ENCODE measurements at regions not wholly inside any gene's neighbourhood (a gene's known extent, or its start where the extent isn't known, plus 50 kb on each side); places are given as distances from the start of the nearest gene placed in this dataset.
"Not testable (repeated sequence)": the region's sequence is repeated elsewhere in the genome, so short reads cannot be mapped to it uniquely, and the experiment has no call there.

- no peak for DNase-seq (ENCODE audit: low spot score)
- intact Hi-C loops (cut with DNase I): no loop called here
These were observed 99.2 kb upstream of the SCAF11 start for GRCh38 chr12:46089414-46090162.

GRCh38 chr12:46087916-46088439 lies 97.6 kb upstream of the SCAF11 start:
- intact Hi-C loops (cut with DNase I): no loop called here
- no peak for DNase-seq (ENCODE audit: low spot score)

- intact Hi-C loops (cut with DNase I): loop anchor here in 1 of 2 donors (5.0 kb wide), 1 partner anchor 407 kb away; no protein-coding TSS in a partner anchor
- DNase-seq (ENCODE audit: low spot score): no peak
These were observed 94.6 kb upstream of the SCAF11 start for GRCh38 chr12:46084666-46085631.

GRCh38 chr12:46082490-46083200 lies 92.3 kb upstream of the SCAF11 start:
- no peak for DNase-seq (ENCODE audit: low spot score)
- intact Hi-C loops (cut with DNase I): loop anchor here in 1 of 2 donors (5.0 kb wide), 1 partner anchor 410 kb away; no protein-coding TSS in a partner anchor

- intact Hi-C loops (cut with DNase I): no loop called here
- no peak for DNase-seq (ENCODE audit: low spot score)
These were observed 82.9 kb upstream of the SCAF11 start for GRCh38 chr12:46073321-46073720.

GRCh38 chr12:46071769-46072624 lies 81.6 kb upstream of the SCAF11 start:
- intact Hi-C loops (cut with DNase I): no loop called here
- DNase-seq (ENCODE audit: low spot score): peak; percentile 83

GRCh38 chr12:46071335-46071734 lies 81.0 kb upstream of the SCAF11 start:
- no peak for DNase-seq (ENCODE audit: low spot score)

GRCh38 chr12:46067094-46067493 lies 76.7 kb upstream of the SCAF11 start:
- no peak for DNase-seq (ENCODE audit: low spot score)

More at GRCh38 chr12:46071335-46071734, 81.0 kb upstream of the SCAF11 start:
- intact Hi-C loops (cut with DNase I): no loop called here

GRCh38 chr12:46065412-46066166 lies 75.2 kb upstream of the SCAF11 start:
- intact Hi-C loops (cut with DNase I): no loop called here
- DNase-seq (ENCODE audit: low spot score): no peak

More at GRCh38 chr12:46067094-46067493, 76.7 kb upstream of the SCAF11 start:
- intact Hi-C loops (cut with DNase I): no loop called here

GRCh38 chr12:46064548-46064947 lies 74.2 kb upstream of the SCAF11 start:
- intact Hi-C loops (cut with DNase I): loop anchor here in 1 of 2 donors (5.0 kb wide), 1 partner anchor 1068 kb away; no protein-coding TSS in a partner anchor
- no peak for DNase-seq (ENCODE audit: low spot score)

GRCh38 chr12:46058697-46059096 lies 68.3 kb upstream of the SCAF11 start:
- DNase-seq (ENCODE audit: low spot score); intact Hi-C loops (cut with DNase I): not testable (repeated sequence)

- intact Hi-C loops (cut with DNase I): no loop called here
- no peak for DNase-seq (ENCODE audit: low spot score)
These were observed 60.4 kb upstream of the SCAF11 start for GRCh38 chr12:46050805-46051204.

GRCh38 chr12:46049665-46050064 lies 59.3 kb upstream of the SCAF11 start:
- no peak for DNase-seq (ENCODE audit: low spot score)
- intact Hi-C loops (cut with DNase I): no loop called here

GRCh38 chr12:46046436-46046835 lies 56.1 kb upstream of the SCAF11 start:
- no peak for DNase-seq (ENCODE audit: low spot score)
- intact Hi-C loops (cut with DNase I): no loop called here

GRCh38 chr12:46043972-46044520 lies 53.7 kb upstream of the SCAF11 start:
- no peak for DNase-seq (ENCODE audit: low spot score)
- intact Hi-C loops (cut with DNase I): no loop called here

Measured in posterior vena cava (tissue), 2 donors.